Mammary epithelial cell (primary cell): ENCODE measurements at regions not wholly inside any gene's neighbourhood (a gene's known extent, or its start where the extent isn't known, plus 50 kb on each side); places are given as distances from the start of the nearest gene placed in this dataset.
"Not testable (repeated sequence)": the region's sequence is repeated elsewhere in the genome, so short reads cannot be mapped to it uniquely, and the experiment has no call there.

Source experiments
- EZH2 ChIP-seq: IDR thresholded peaks from 2 replicates; pipeline ENCODE4 v1.6.1; 2012; ENCODE audit warnings: low read length, inconsistent platforms, borderline replicate concordance
- TF ChIP-seq, protein P1 (sequence below), 2 donors: IDR thresholded peaks in 1 of 2; conservative IDR thresholded peaks in 1 of 2; 2 replicates each; pipeline ENCODE4 v1.5.1; 2011 to 2012; ENCODE audit warnings: inconsistent platforms in 2 of 2, low read length in 2 of 2, mild to moderate bottlenecking in 2 of 2, control low read depth in 1 of 2, low read depth in 1 of 2; ENCODE audit not compliant: insufficient read depth in 1 of 2; ENCODE audit errors: extremely low read depth in 1 of 2

- TF ChIP-seq, protein P1, sequence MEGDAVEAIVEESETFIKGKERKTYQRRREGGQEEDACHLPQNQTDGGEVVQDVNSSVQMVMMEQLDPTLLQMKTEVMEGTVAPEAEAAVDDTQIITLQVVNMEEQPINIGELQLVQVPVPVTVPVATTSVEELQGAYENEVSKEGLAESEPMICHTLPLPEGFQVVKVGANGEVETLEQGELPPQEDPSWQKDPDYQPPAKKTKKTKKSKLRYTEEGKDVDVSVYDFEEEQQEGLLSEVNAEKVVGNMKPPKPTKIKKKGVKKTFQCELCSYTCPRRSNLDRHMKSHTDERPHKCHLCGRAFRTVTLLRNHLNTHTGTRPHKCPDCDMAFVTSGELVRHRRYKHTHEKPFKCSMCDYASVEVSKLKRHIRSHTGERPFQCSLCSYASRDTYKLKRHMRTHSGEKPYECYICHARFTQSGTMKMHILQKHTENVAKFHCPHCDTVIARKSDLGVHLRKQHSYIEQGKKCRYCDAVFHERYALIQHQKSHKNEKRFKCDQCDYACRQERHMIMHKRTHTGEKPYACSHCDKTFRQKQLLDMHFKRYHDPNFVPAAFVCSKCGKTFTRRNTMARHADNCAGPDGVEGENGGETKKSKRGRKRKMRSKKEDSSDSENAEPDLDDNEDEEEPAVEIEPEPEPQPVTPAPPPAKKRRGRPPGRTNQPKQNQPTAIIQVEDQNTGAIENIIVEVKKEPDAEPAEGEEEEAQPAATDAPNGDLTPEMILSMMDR (conservative IDR thresholded peaks at IDR 0.05 in 1 of 2, IDR thresholded peaks at IDR 0.05 in 1 of 2; ENCODE audit: extremely low read depth in 1 of 2, insufficient read depth in 1 of 2, low read depth in 1 of 2, low read length in 2 of 2), result not testable (repeated sequence)
- not testable (repeated sequence) for TF ChIP-seq EZH2
These were observed 4028.7 kb upstream of the TPTE start for GRCh38 chr21:6492691-6493090.
